HPDE6-E6E7 (cell line): ENCODE measurements at regions not wholly inside any gene's neighbourhood (a gene's known extent, or its start where the extent isn't known, plus 50 kb on each side); places are given as distances from the start of the nearest gene placed in this dataset.
"Not testable (repeated sequence)": the region's sequence is repeated elsewhere in the genome, so short reads cannot be mapped to it uniquely, and the experiment has no call there.

Experiments used
- DNase-seq: peaks from one replicate; pipeline ENCODE4 v3.0.0; 2011; ENCODE audit warnings: missing footprints; ENCODE audit errors: extremely low spot score

GRCh38 chr7:91681718-91682117 is 198.8 kb downstream of the MTERF1 start:
- no peak for DNase-seq

- no peak for DNase-seq
Measured at GRCh38 chr7:91683823-91684222, 196.7 kb downstream of the MTERF1 start.

GRCh38 chr7:91685544-91685943 is 195.0 kb downstream of the MTERF1 start:
- DNase-seq, result no peak

GRCh38 chr7:91690541-91691070 is 189.9 kb downstream of the MTERF1 start:
- no peak for DNase-seq

GRCh38 chr7:91691865-91692264 is 188.6 kb downstream of the MTERF1 start:
- DNase-seq, result no peak

GRCh38 chr7:91692800-91693199 is 187.7 kb downstream of the MTERF1 start:
- DNase-seq, result no peak

- DNase-seq, result no peak
Measured at GRCh38 chr7:91694351-91694841, 186.1 kb downstream of the MTERF1 start.

- no peak for DNase-seq
Measured at GRCh38 chr7:91710881-91711280, 169.6 kb downstream of the MTERF1 start.

- DNase-seq, result no peak
Measured at GRCh38 chr7:91713669-91714068, 166.8 kb downstream of the MTERF1 start.

GRCh38 chr7:91717681-91718470 is 162.6 kb downstream of the MTERF1 start:
- no peak for DNase-seq

- no peak for DNase-seq
Measured at GRCh38 chr7:91719008-91719407, 161.5 kb downstream of the MTERF1 start.

GRCh38 chr7:91720260-91720937 is 160.1 kb downstream of the MTERF1 start:
- peak; percentile 22 for DNase-seq

- no peak for DNase-seq
Measured at GRCh38 chr7:91722831-91723230, 157.7 kb downstream of the MTERF1 start.

GRCh38 chr7:91729046-91729445 is 151.5 kb downstream of the MTERF1 start:
- DNase-seq, result not testable (repeated sequence)

- DNase-seq, result no peak
Measured at GRCh38 chr7:91731976-91732375, 148.5 kb downstream of the MTERF1 start.

- DNase-seq, result no peak
Measured at GRCh38 chr7:91749418-91749817, 131.1 kb downstream of the MTERF1 start.

- no peak for DNase-seq
Measured at GRCh38 chr7:91750091-91750490, 130.4 kb downstream of the MTERF1 start.

- DNase-seq, result no peak
Measured at GRCh38 chr7:91752102-91752501, 128.4 kb downstream of the MTERF1 start.

GRCh38 chr7:91754280-91754679 is 126.2 kb downstream of the MTERF1 start:
- not testable (repeated sequence) for DNase-seq

- DNase-seq, result not testable (repeated sequence)
Measured at GRCh38 chr7:91755121-91755520, 125.4 kb downstream of the MTERF1 start.

- peak; percentile 7 for DNase-seq
Measured at GRCh38 chr7:91759205-91759863, 121.2 kb downstream of the MTERF1 start.

- no peak for DNase-seq
Measured at GRCh38 chr7:91767820-91768219, 112.7 kb downstream of the MTERF1 start.
